ENCODE measurements at regions not wholly inside any gene's neighbourhood (a gene's known extent, or its start where the extent isn't known, plus 50 kb on each side); places are given as distances from the start of the nearest gene placed in this dataset.

DNA sequence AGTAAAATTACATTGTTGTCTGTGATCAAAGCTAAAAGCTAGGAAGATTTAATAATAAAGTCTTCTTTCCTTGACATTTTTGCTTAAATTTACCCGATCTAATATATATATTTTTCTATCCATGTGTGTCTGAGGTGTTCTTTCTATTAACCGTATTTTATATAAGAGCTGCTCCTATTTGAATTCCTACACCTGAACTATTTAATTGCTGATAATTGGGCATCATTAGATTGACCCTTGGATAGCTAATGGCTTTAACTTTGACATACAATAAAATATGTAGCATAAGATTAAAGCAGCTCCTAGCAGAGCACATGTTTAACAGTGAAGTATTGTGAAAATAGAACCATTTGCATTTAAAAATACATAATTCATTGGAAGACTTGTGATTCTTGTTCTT lies 792.7 kb downstream of the MAT2B start:
- no peak overlapping the region for H4K8ac ChIP-seq (ENCODE audit: low read depth, low read length)
- no peak overlapping the region for H3K9ac ChIP-seq (ENCODE audit: low read length)
- no peak overlapping the region for H2BK120ac ChIP-seq (ENCODE audit: insufficient read depth, low read length, poor library complexity)
- no peak overlapping the region for H4K12ac ChIP-seq (ENCODE audit: low read depth, low read length)
- no peak overlapping the region for H3K18ac ChIP-seq (ENCODE audit: low read length)
- no peak overlapping the region for H2BK12ac ChIP-seq (ENCODE audit: low read length)
- H3K14ac ChIP-seq (ENCODE audit: low read length) = no peak overlapping the region
- no peak overlapping the region for H3K23ac ChIP-seq (ENCODE audit: low read length)
- no peaks in the 10 kb centered on the region for H3K79me2 ChIP-seq (ENCODE audit: control insufficient read depth, insufficient read depth, low read length, poor library complexity)
- H3K4ac ChIP-seq (ENCODE audit: low read depth, low read length) = no peak overlapping the region
- no peaks in the 10 kb centered on the region for H3K27me3 ChIP-seq (ENCODE audit: insufficient read depth, low read length)
- H3K4me1 ChIP-seq (ENCODE audit: control insufficient read depth in 1 of 2, insufficient read depth in 2 of 2, low read length in 2 of 2) = peaks cover 0 to 4% of the 10 kb centered on the region in 2 experiments
- no peak overlapping the region for H2AK5ac ChIP-seq (ENCODE audit: low read length)
- no peak overlapping the region for H4K91ac ChIP-seq (ENCODE audit: low read depth, low read length)
- H3K4me3 ChIP-seq (ENCODE audit: low read depth, low read length) = no peak overlapping the region
- no peak overlapping the region for H3K27ac ChIP-seq (ENCODE audit: low read depth, low read length)
- no peak overlapping the region for H2BK5ac ChIP-seq (ENCODE audit: low read depth, low read length, poor library complexity)
- H3K4me2 ChIP-seq (ENCODE audit: low read length) = no peak overlapping the region
- H3K9me3 ChIP-seq (ENCODE audit: insufficient read depth, low read depth, low read length) = no peaks in the 10 kb centered on the region
- no peaks in the 10 kb centered on the region for H3K36me3 ChIP-seq (ENCODE audit: control insufficient read depth in 1 of 2, insufficient read depth in 2 of 2, low read length in 2 of 2)
- whole genome bisulfite sequencing (ENCODE audit: extremely low coverage, insufficient coverage, insufficient read length) = no CpG with 5 or more reads among the region's 2 CpGs
- no peaks in the 10 kb centered on the region for H3K79me1 ChIP-seq (ENCODE audit: low read length)
- no peak overlapping the region for H2AFZ ChIP-seq (ENCODE audit: insufficient read depth, low read length, poor library complexity)
- DNase-seq = no peak

GRCh38 chr5:164300295-164300694 lies 794.9 kb downstream of the MAT2B start:
- DNase-seq = no peak
- Histone ChIP-seq H3K4ac (ENCODE audit: low read depth, low read length) (no peak overlapping the region), H2BK12ac (ENCODE audit: low read length) (no peak overlapping the region), H3K23ac (ENCODE audit: low read length) (no peak overlapping the region), H2BK120ac (ENCODE audit: insufficient read depth, low read length, poor library complexity) (no peak overlapping the region), H2AFZ (ENCODE audit: insufficient read depth, low read length, poor library complexity) (no peak overlapping the region), H4K12ac (ENCODE audit: low read depth, low read length) (no peak overlapping the region), H2BK5ac (ENCODE audit: low read depth, low read length, poor library complexity) (no peak overlapping the region), H3K36me3 (ENCODE audit: control insufficient read depth in 1 of 2, insufficient read depth in 2 of 2, low read length in 2 of 2) (no peaks in the 10 kb centered on the region), H3K27ac (ENCODE audit: low read depth, low read length) (no peak overlapping the region), H3K79me2 (ENCODE audit: control insufficient read depth, insufficient read depth, low read length, poor library complexity) (no peaks in the 10 kb centered on the region), H3K18ac (ENCODE audit: low read length) (no peak overlapping the region), H3K27me3 (ENCODE audit: insufficient read depth, low read length) (no peaks in the 10 kb centered on the region), H3K9me3 (ENCODE audit: insufficient read depth, low read depth, low read length) (no peaks in the 10 kb centered on the region), H3K4me2 (ENCODE audit: low read length) (no peak overlapping the region), H3K4me1 (ENCODE audit: control insufficient read depth in 1 of 2, insufficient read depth in 2 of 2, low read length in 2 of 2) (peaks cover 0 to 4% of the 10 kb centered on the region in 2 experiments), H4K91ac (ENCODE audit: low read depth, low read length) (no peak overlapping the region), H3K79me1 (ENCODE audit: low read length) (no peaks in the 10 kb centered on the region), H3K4me3 (ENCODE audit: low read depth, low read length) (no peak overlapping the region), H4K8ac (ENCODE audit: low read depth, low read length) (no peak overlapping the region), H3K14ac (ENCODE audit: low read length) (no peak overlapping the region), H2AK5ac (ENCODE audit: low read length) (no peak overlapping the region), H3K9ac (ENCODE audit: low read length) (no peak overlapping the region)

- Histone ChIP-seq H3K4me2 (ENCODE audit: low read length) (no peak overlapping the region), H2BK5ac (ENCODE audit: low read depth, low read length, poor library complexity) (no peak overlapping the region), H2AK5ac (ENCODE audit: low read length) (no peak overlapping the region), H3K4me1 (ENCODE audit: control insufficient read depth in 1 of 2, insufficient read depth in 2 of 2, low read length in 2 of 2) (peaks cover 0 to 4% of the 10 kb centered on the region in 2 experiments), H3K79me1 (ENCODE audit: low read length) (no peaks in the 10 kb centered on the region), H3K4ac (ENCODE audit: low read depth, low read length) (no peak overlapping the region), H3K27ac (ENCODE audit: low read depth, low read length) (no peak overlapping the region), H4K91ac (ENCODE audit: low read depth, low read length) (no peak overlapping the region), H4K12ac (ENCODE audit: low read depth, low read length) (no peak overlapping the region), H3K18ac (ENCODE audit: low read length) (no peak overlapping the region), H2BK12ac (ENCODE audit: low read length) (no peak overlapping the region), H3K27me3 (ENCODE audit: insufficient read depth, low read length) (no peaks in the 10 kb centered on the region), H3K9ac (ENCODE audit: low read length) (no peak overlapping the region), H2AFZ (ENCODE audit: insufficient read depth, low read length, poor library complexity) (no peak overlapping the region), H3K14ac (ENCODE audit: low read length) (no peak overlapping the region), H3K4me3 (ENCODE audit: low read depth, low read length) (no peak overlapping the region), H3K79me2 (ENCODE audit: control insufficient read depth, insufficient read depth, low read length, poor library complexity) (no peaks in the 10 kb centered on the region), H3K36me3 (ENCODE audit: control insufficient read depth in 1 of 2, insufficient read depth in 2 of 2, low read length in 2 of 2) (no peaks in the 10 kb centered on the region), H3K23ac (ENCODE audit: low read length) (no peak overlapping the region), H3K9me3 (ENCODE audit: insufficient read depth, low read depth, low read length) (no peaks in the 10 kb centered on the region), H2BK120ac (ENCODE audit: insufficient read depth, low read length, poor library complexity) (no peak overlapping the region), H4K8ac (ENCODE audit: low read depth, low read length) (no peak overlapping the region)
- no peak for DNase-seq
Measured at GRCh38 chr5:164301136-164301535, 795.7 kb downstream of the MAT2B start.

DNA sequence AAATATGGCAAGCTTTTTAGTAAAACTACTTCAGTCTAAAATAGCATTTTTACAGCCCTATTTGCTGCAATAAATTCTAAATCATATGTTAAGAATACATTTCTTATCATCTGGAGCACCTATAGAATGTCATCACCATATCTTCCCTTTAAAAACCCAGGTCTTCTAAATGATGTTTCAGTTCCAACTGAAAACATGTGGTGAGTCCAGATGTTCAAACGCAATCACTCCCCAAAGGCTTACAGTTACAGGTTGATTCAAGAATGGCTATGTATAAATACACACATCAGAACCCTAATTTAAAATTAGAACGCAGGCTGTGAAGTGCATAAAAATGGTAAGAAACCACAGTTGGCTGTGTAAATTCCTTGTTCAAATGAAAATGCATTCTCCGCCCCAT lies 796.3 kb downstream of the MAT2B start:
- Histone ChIP-seq H3K79me1 (ENCODE audit: low read length) (no peaks in the 10 kb centered on the region), H2BK120ac (ENCODE audit: insufficient read depth, low read length, poor library complexity) (no peak overlapping the region), H4K12ac (ENCODE audit: low read depth, low read length) (no peak overlapping the region), H3K9ac (ENCODE audit: low read length) (no peak overlapping the region), H3K27me3 (ENCODE audit: insufficient read depth, low read length) (no peaks in the 10 kb centered on the region), H3K14ac (ENCODE audit: low read length) (no peak overlapping the region), H3K4me2 (ENCODE audit: low read length) (no peak overlapping the region), H4K91ac (ENCODE audit: low read depth, low read length) (no peak overlapping the region), H3K27ac (ENCODE audit: low read depth, low read length) (no peak overlapping the region), H2AK5ac (ENCODE audit: low read length) (no peak overlapping the region), H2BK12ac (ENCODE audit: low read length) (no peak overlapping the region), H3K36me3 (ENCODE audit: control insufficient read depth in 1 of 2, insufficient read depth in 2 of 2, low read length in 2 of 2) (no peaks in the 10 kb centered on the region), H2AFZ (ENCODE audit: insufficient read depth, low read length, poor library complexity) (no peak overlapping the region), H3K4me1 (ENCODE audit: control insufficient read depth in 1 of 2, insufficient read depth in 2 of 2, low read length in 2 of 2) (peaks cover 0 to under 1% of the 10 kb centered on the region in 2 experiments), H3K9me3 (ENCODE audit: insufficient read depth, low read depth, low read length) (no peaks in the 10 kb centered on the region), H3K18ac (ENCODE audit: low read length) (no peak overlapping the region), H3K23ac (ENCODE audit: low read length) (no peak overlapping the region), H3K79me2 (ENCODE audit: control insufficient read depth, insufficient read depth, low read length, poor library complexity) (no peaks in the 10 kb centered on the region), H4K8ac (ENCODE audit: low read depth, low read length) (no peak overlapping the region), H3K4ac (ENCODE audit: low read depth, low read length) (no peak overlapping the region), H2BK5ac (ENCODE audit: low read depth, low read length, poor library complexity) (no peak overlapping the region), H3K4me3 (ENCODE audit: low read depth, low read length) (no peak overlapping the region)
- no peak for DNase-seq
- WGBS (ENCODE audit: extremely low coverage, insufficient coverage, insufficient read length) = no CpG with 5 or more reads among the region's 3 CpGs

All from trophoblast cell (in vitro differentiated cells and primary cell).